ENCODE measurements at regions not wholly inside any gene's neighbourhood (a gene's known extent, or its start where the extent isn't known, plus 50 kb on each side); places are given as distances from the start of the nearest gene placed in this dataset.

DNA sequence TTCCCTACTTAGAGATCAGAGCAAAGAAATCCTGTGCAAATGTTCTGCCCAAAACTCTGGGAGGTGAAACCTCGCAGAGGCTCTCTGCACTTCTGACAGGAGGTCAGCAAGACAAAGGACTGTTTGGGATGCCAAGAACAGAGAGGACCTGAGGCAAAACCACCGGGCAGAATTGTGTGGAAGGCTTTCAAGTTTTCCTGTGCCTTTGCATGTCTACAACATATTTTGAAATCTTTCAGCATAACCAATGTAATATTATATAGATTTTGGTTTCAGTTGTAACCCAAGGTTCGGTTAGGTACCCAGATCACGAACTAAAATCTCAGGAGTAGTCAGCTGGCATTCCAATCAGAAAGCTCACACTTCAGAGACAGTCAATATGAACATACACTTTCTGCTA, 99.4 kb upstream of the PLEKHA5 start:
- TF ChIP-seq, protein P1, sequence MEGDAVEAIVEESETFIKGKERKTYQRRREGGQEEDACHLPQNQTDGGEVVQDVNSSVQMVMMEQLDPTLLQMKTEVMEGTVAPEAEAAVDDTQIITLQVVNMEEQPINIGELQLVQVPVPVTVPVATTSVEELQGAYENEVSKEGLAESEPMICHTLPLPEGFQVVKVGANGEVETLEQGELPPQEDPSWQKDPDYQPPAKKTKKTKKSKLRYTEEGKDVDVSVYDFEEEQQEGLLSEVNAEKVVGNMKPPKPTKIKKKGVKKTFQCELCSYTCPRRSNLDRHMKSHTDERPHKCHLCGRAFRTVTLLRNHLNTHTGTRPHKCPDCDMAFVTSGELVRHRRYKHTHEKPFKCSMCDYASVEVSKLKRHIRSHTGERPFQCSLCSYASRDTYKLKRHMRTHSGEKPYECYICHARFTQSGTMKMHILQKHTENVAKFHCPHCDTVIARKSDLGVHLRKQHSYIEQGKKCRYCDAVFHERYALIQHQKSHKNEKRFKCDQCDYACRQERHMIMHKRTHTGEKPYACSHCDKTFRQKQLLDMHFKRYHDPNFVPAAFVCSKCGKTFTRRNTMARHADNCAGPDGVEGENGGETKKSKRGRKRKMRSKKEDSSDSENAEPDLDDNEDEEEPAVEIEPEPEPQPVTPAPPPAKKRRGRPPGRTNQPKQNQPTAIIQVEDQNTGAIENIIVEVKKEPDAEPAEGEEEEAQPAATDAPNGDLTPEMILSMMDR (IDR thresholded peaks at IDR 0.05; ENCODE audit: insufficient read depth, low read length) = no peak
- TF ChIP-seq, protein P2, sequence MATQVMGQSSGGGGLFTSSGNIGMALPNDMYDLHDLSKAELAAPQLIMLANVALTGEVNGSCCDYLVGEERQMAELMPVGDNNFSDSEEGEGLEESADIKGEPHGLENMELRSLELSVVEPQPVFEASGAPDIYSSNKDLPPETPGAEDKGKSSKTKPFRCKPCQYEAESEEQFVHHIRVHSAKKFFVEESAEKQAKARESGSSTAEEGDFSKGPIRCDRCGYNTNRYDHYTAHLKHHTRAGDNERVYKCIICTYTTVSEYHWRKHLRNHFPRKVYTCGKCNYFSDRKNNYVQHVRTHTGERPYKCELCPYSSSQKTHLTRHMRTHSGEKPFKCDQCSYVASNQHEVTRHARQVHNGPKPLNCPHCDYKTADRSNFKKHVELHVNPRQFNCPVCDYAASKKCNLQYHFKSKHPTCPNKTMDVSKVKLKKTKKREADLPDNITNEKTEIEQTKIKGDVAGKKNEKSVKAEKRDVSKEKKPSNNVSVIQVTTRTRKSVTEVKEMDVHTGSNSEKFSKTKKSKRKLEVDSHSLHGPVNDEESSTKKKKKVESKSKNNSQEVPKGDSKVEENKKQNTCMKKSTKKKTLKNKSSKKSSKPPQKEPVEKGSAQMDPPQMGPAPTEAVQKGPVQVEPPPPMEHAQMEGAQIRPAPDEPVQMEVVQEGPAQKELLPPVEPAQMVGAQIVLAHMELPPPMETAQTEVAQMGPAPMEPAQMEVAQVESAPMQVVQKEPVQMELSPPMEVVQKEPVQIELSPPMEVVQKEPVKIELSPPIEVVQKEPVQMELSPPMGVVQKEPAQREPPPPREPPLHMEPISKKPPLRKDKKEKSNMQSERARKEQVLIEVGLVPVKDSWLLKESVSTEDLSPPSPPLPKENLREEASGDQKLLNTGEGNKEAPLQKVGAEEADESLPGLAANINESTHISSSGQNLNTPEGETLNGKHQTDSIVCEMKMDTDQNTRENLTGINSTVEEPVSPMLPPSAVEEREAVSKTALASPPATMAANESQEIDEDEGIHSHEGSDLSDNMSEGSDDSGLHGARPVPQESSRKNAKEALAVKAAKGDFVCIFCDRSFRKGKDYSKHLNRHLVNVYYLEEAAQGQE (IDR thresholded peaks at IDR 0.05; ENCODE audit: insufficient replicate concordance, low read depth) = no peak
- TF ChIP-seq GABPA (IDR thresholded peaks at IDR 0.05; ENCODE audit: low read depth) (no peak), POLR2AphosphoS5 (IDR thresholded peaks at IDR 0.05; ENCODE audit: low read depth) (no peak), SPI1 (IDR thresholded peaks at IDR 0.05; ENCODE audit: borderline replicate concordance, low read depth) (no peak)

All from HL-60 (cell line).